HEK293 (cell line): ENCODE measurements at regions not wholly inside any gene's neighbourhood (a gene's known extent, or its start where the extent isn't known, plus 50 kb on each side); places are given as distances from the start of the nearest gene placed in this dataset.

Experiments
- CTCF ChIP-seq: fragments of 450-650 bp; formaldehyde crosslinking; IDR thresholded peaks from 2 replicates; pipeline ENCODE4 v1.5.1; 2016; ENCODE audit warnings: missing biosample characterization, missing genetic modification characterization
- HOXD13 ChIP-seq: sonication (generic); formaldehyde crosslinking; IDR thresholded peaks from 2 replicates; pipeline ENCODE4 v1.8.0; 2022; ENCODE audit warnings: missing genetic modification reagents, borderline replicate concordance
- SETDB1 ChIP-seq: IDR thresholded peaks from one replicate; pipeline ENCODE4 v1.6.1; 2017; ENCODE audit warnings: mild to moderate bottlenecking, low read length, moderate library complexity, mixed read lengths; ENCODE audit not compliant: insufficient read length
- ZBTB21 ChIP-seq: fragments of 450-650 bp; formaldehyde crosslinking; IDR thresholded peaks from 2 replicates; pipeline ENCODE4 v1.5.1; 2017; ENCODE audit warnings: missing biosample characterization, missing genetic modification characterization
- ZBTB7A ChIP-seq: fragments of 450-650 bp; formaldehyde crosslinking; IDR thresholded peaks from 2 replicates; pipeline ENCODE4 v1.5.1; 2016; ENCODE audit warnings: low read depth, missing biosample characterization, missing genetic modification characterization
- ZNF148 ChIP-seq: fragments of 450-650 bp; formaldehyde crosslinking; IDR thresholded peaks from 2 replicates; pipeline ENCODE4 v1.5.0; 2017; ENCODE audit warnings: missing biosample characterization, missing genetic modification characterization, borderline replicate concordance
- ZNF169 ChIP-seq: fragments of 450-650 bp; formaldehyde crosslinking; IDR thresholded peaks from 2 replicates; pipeline ENCODE4 v1.5.1; 2016; ENCODE audit warnings: missing biosample characterization, missing genetic modification characterization
- ZNF404 ChIP-seq: fragments of 450-650 bp; formaldehyde crosslinking; IDR thresholded peaks from 2 replicates; pipeline ENCODE4 v1.5.1; 2017; ENCODE audit warnings: missing biosample characterization, missing genetic modification characterization
- ZNF530 ChIP-seq: fragments of 450-650 bp; formaldehyde crosslinking; IDR thresholded peaks from 2 replicates; pipeline ENCODE4 v1.5.1; 2016; ENCODE audit warnings: low read depth, missing biosample characterization, missing genetic modification characterization

- TF ChIP-seq ZNF404 (tag by site-specific recombination) (no peak), CTCF (no peak), ZNF169 (tag by site-specific recombination) (no peak), SETDB1 (no peak), ZNF148 (tag by site-specific recombination) (no peak), ZBTB21 (tag by site-specific recombination) (no peak), ZNF530 (tag by site-specific recombination) (no peak), HOXD13 (CRISPR knock-in tag) (no peak), ZBTB7A (tag by site-specific recombination) (no peak)
These were observed 84.4 kb upstream of the FIBIN start for GRCh38 chr11:26909515-26909914.
